Stimulated activated memory B cell treated with anti-CD40 and anti-IgM and Interleukin-4, amounts not matched to agents 10 μg/mL and 1 μg/mL and 100 μg/mL, for 72 hours (primary cell): ENCODE measurements at regions not wholly inside any gene's neighbourhood (a gene's known extent, or its start where the extent isn't known, plus 50 kb on each side); places are given as distances from the start of the nearest gene placed in this dataset.
"Not testable (repeated sequence)": the region's sequence is repeated elsewhere in the genome, so short reads cannot be mapped to it uniquely, and the experiment has no call there.

ENCODE experiments used
- ATAC-seq: fragments of 150-1000 bp; cut with Tn5 transposase; 2 replicates; pipeline ENCODE4 v1.10.0; 2021
- H3K27ac Mint-ChIP-seq: one replicate; pipeline ENCODE4 v1.8.0; 2022; ENCODE audit warnings: mild to moderate bottlenecking, mixed read lengths
- H3K27me3 Mint-ChIP-seq: one replicate; pipeline ENCODE4 v1.8.0; 2022; ENCODE audit warnings: mixed read lengths
- H3K36me3 Mint-ChIP-seq: one replicate; pipeline ENCODE4 v1.8.0; 2022; ENCODE audit warnings: mixed read lengths
- H3K4me1 Mint-ChIP-seq: one replicate; pipeline ENCODE4 v1.8.0; 2022; ENCODE audit warnings: mixed read lengths
- H3K4me3 Mint-ChIP-seq: one replicate; pipeline ENCODE4 v1.8.0; 2022; ENCODE audit warnings: mild to moderate bottlenecking, moderate library complexity, mixed read lengths
- H3K9me3 Mint-ChIP-seq: one replicate; pipeline ENCODE4 v1.8.0; 2022; ENCODE audit warnings: mixed read lengths

DNA sequence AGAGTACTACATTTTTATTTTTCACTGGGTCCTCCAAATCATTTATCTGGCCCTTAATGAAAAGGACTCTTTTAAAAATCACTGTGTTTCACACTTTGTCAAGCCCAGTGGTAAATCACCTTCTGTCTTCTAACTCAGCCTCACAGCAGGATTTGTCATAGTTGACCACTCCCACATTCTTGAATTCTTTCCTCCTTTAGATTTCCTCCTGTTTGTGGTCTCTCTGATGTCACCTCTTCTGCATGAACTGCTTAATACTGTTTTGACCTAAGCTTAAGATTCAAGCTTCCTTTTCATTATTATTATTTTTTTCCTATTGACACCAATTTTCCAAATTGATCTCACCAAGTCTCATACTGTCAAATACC lies 899.8 kb upstream of the MIR17HG start:
- ATAC-seq = no peak
- no peaks in the 10 kb centered on the region for H3K27me3 Mint-ChIP-seq
- peaks cover 6% of the 10 kb centered on the region for H3K9me3 Mint-ChIP-seq
- no peaks in the 10 kb centered on the region for H3K36me3 Mint-ChIP-seq
- H3K4me3 Mint-ChIP-seq = no peak overlapping the region
- no peaks in the 10 kb centered on the region for H3K4me1 Mint-ChIP-seq
- H3K27ac Mint-ChIP-seq = no peak overlapping the region

DNA sequence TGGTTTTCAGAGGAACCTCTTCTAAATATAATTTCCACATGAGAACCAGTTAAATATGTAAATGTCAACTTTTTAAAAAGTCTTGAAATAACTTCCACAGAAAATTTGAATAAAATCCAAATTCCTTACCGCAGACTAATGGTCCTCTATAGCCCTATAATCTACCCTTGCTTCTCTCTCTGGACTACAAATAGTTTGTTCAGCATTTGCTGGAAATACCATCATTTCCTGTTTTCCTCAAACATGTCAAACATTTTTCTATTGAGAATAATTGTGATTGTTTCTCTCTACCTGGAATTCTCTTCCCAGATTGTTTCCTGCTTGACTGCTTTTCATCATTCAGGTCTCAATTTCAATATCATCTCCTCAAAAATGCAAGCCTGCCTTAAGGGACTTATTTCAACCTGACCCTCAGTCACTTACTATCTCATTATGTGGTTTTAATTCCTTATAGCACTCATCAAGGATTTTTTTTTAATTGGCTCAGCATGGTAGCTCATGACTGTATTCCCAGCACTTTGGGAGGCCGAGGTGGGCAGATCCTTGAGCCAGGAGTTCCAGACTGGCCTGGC lies 898.9 kb upstream of the MIR17HG start:
- H3K27me3 Mint-ChIP-seq = no peaks in the 10 kb centered on the region
- no peaks in the 10 kb centered on the region for H3K36me3 Mint-ChIP-seq
- peaks cover 6% of the 10 kb centered on the region for H3K9me3 Mint-ChIP-seq
- no peaks in the 10 kb centered on the region for H3K4me1 Mint-ChIP-seq
- ATAC-seq = no peak
- no peak overlapping the region for H3K4me3 Mint-ChIP-seq
- no peak overlapping the region for H3K27ac Mint-ChIP-seq

DNA sequence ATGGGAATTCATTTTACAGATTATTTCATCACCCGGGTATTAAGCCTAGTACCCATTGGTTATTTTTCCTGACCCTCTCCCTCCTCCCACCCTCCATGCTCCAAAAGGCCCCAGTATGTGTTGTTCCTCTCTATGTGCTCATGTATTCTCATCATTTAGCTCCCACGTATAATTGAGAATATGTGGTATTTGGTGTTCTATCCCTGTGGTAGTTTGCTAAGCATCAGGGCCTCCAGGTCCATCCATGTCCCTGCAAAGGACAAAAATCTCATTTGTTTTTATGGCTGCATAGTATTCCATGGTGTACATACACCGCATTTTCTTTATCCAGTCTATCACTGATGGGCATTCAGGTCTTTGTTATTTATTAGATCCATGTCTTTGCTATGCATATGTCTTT lies 894.1 kb upstream of the MIR17HG start:
- no peak for ATAC-seq
- H3K27ac Mint-ChIP-seq = no peak overlapping the region
- H3K4me3 Mint-ChIP-seq = no peak overlapping the region
- H3K27me3 Mint-ChIP-seq = no peaks in the 10 kb centered on the region
- H3K4me1 Mint-ChIP-seq = no peaks in the 10 kb centered on the region
- H3K9me3 Mint-ChIP-seq = no peaks in the 10 kb centered on the region
- H3K36me3 Mint-ChIP-seq = no peaks in the 10 kb centered on the region

- Mint-ChIP-seq H3K36me3 (no peaks in the 10 kb centered on the region), H3K4me1 (no peaks in the 10 kb centered on the region), H3K27me3 (no peaks in the 10 kb centered on the region), H3K4me3 (no peak overlapping the region), H3K27ac (no peak overlapping the region), H3K9me3 (no peaks in the 10 kb centered on the region)
- ATAC-seq = no peak
Measured at GRCh38 chr13:90454002-90454636, 893.4 kb upstream of the MIR17HG start.

DNA sequence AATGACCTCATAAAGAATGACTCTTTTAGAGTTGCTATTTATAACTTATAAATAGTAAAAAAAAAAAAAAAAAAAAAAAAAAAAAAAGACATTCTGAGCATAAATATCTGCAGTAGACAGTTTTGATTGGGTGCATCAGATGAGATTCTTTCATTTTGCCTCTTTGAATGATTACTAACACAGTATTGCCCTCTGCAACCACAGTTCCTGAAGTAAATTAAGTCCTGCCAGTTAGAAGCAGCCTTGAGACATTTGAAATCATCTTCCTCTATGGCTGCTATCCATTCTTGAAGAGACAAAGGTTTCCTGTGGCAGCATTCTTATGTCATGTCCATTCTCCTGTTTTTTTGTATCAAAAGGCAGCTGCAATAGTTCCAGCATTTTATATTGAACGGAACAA lies 892.4 kb upstream of the MIR17HG start:
- no peak for ATAC-seq
- Mint-ChIP-seq H3K4me1 (no peaks in the 10 kb centered on the region), H3K9me3 (no peaks in the 10 kb centered on the region), H3K27me3 (no peaks in the 10 kb centered on the region), H3K4me3 (no peak overlapping the region), H3K36me3 (no peaks in the 10 kb centered on the region), H3K27ac (no peak overlapping the region)

DNA sequence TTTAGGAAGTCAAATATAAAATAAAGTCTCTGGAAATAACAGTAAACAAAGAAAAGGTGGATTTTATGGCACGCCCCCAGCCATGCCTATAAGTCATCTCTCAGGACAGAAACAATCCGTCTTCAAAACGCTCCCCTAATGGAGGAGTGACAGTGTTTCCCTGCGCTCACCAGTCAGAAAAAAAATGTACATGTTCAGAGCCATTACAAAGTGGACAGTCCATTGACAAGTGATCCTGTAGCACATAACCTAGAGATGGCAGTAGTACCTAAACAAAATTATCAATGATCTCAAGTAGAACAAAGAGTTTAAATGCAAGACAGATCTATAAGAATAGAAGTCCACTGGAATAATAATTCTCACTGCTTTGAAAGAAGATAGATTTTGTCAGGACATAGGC lies 891.7 kb upstream of the MIR17HG start:
- Mint-ChIP-seq H3K27ac (no peak overlapping the region), H3K27me3 (no peaks in the 10 kb centered on the region), H3K4me3 (no peak overlapping the region), H3K9me3 (no peaks in the 10 kb centered on the region), H3K4me1 (no peaks in the 10 kb centered on the region), H3K36me3 (no peaks in the 10 kb centered on the region)
- ATAC-seq = no peak

DNA sequence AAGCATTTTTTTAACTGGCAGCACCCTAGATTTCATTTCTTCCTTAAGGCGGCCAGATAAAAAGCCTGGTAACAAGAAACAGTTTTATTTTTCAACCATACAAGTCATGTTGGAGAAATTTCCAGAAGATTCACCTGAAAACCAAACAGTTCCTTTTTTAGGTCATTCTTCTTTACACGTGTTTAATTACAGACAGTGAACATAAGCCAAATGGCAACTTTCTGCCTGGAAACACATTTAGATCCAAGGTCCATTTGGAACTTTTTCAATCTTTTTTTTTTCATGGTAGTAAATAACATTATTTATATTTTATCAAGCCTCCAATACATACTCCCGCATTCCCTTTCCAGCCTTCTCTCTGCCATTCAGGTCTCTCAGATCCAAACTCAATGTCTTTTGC lies 886.1 kb upstream of the MIR17HG start:
- H3K36me3 Mint-ChIP-seq = no peaks in the 10 kb centered on the region
- H3K27me3 Mint-ChIP-seq = no peaks in the 10 kb centered on the region
- H3K9me3 Mint-ChIP-seq = no peaks in the 10 kb centered on the region
- no peak overlapping the region for H3K4me3 Mint-ChIP-seq
- no peak for ATAC-seq
- H3K27ac Mint-ChIP-seq = no peak overlapping the region
- H3K4me1 Mint-ChIP-seq = no peaks in the 10 kb centered on the region

- no peak overlapping the region for H3K27ac Mint-ChIP-seq
- no peaks in the 10 kb centered on the region for H3K27me3 Mint-ChIP-seq
- ATAC-seq = no peak
- no peak overlapping the region for H3K4me3 Mint-ChIP-seq
- no peaks in the 10 kb centered on the region for H3K36me3 Mint-ChIP-seq
- H3K4me1 Mint-ChIP-seq = no peaks in the 10 kb centered on the region
- H3K9me3 Mint-ChIP-seq = peaks cover 5% of the 10 kb centered on the region
Measured at GRCh38 chr13:90477216-90477615, 870.3 kb upstream of the MIR17HG start.

DNA sequence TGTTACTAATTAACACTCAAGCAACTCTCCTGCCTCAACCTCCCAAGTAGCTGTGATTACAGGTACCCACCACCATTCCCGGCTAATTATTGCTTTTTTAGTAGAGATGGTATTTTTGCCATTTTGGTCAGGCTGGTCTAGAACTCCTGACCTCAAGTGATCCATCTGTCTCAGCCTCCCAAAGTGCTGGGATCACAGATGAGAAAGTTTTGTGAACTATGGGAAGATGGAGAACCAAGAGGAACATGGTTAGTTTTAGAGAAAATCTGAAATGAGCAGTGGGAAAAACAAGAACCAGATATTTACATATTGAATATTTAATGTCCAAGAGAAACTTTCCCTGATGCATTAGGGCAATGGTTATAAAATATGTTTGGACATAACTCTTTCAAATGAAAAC lies 863.6 kb upstream of the MIR17HG start:
- no peak for ATAC-seq
- no peak overlapping the region for H3K27ac Mint-ChIP-seq
- peaks cover 6% of the 10 kb centered on the region for H3K9me3 Mint-ChIP-seq
- H3K36me3 Mint-ChIP-seq = no peaks in the 10 kb centered on the region
- no peaks in the 10 kb centered on the region for H3K4me1 Mint-ChIP-seq
- H3K4me3 Mint-ChIP-seq = no peak overlapping the region
- no peaks in the 10 kb centered on the region for H3K27me3 Mint-ChIP-seq

- Mint-ChIP-seq H3K27ac (no peak overlapping the region), H3K4me3 (no peak overlapping the region), H3K27me3 (no peaks in the 10 kb centered on the region), H3K9me3 (peaks cover 4% of the 10 kb centered on the region), H3K36me3 (no peaks in the 10 kb centered on the region), H3K4me1 (no peaks in the 10 kb centered on the region)
- no peak for ATAC-seq
Measured at GRCh38 chr13:90485436-90485835, 862.1 kb upstream of the MIR17HG start.

GRCh38 chr13:90492872-90493271 lies 854.6 kb upstream of the MIR17HG start:
- Mint-ChIP-seq H3K36me3 (no peaks in the 10 kb centered on the region), H3K4me3 (no peak overlapping the region), H3K4me1 (no peaks in the 10 kb centered on the region), H3K9me3 (peaks cover 8% of the 10 kb centered on the region), H3K27ac (no peak overlapping the region), H3K27me3 (no peaks in the 10 kb centered on the region)
- no peak for ATAC-seq

DNA sequence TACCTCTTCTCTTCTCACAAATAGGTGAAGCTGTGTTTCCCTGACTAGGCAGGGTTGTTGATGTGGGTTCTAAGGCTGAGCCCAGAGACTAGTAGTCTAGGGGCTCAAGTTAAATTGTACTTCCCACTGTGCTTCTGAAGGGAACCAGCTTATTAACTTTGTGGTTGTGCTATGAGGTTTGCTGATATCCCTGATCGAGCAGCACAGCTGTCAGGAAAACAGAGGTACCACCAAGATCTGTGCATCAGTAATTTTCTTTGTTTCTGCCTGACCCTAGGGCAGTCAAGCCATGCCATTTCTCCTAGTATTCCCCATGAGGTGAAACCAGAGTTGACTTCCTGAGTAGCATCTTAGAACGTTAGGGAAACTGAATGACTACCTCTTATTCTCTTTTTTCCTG lies 853.8 kb upstream of the MIR17HG start:
- Mint-ChIP-seq H3K27ac (no peak overlapping the region), H3K4me1 (no peaks in the 10 kb centered on the region), H3K36me3 (no peaks in the 10 kb centered on the region), H3K4me3 (no peak overlapping the region), H3K9me3 (peaks cover 8% of the 10 kb centered on the region), H3K27me3 (no peaks in the 10 kb centered on the region)
- ATAC-seq = no peak

DNA sequence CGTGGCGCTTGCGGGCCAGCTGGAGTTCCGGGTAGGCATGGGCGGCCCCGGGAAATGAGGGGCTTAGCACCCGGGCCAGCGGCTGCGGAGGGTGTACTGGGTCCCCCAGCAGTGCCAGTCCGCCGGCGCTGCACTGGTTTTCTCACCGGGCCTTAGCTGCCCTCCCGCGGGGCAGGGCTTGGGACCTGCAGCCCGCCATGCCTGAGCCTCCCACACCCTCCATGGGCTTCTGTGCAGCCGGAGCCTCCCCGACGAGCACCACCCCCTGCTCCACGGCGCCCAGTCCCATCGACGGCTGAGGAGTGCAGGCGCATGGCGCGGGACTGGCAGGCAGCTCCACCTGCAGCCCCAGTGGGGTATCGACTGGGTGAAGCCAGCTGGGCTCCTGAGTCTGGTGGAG lies 852.6 kb upstream of the MIR17HG start:
- not testable (repeated sequence) for H3K36me3 Mint-ChIP-seq, H3K9me3 Mint-ChIP-seq, H3K4me1 Mint-ChIP-seq, ATAC-seq, H3K4me3 Mint-ChIP-seq, H3K27me3 Mint-ChIP-seq, H3K27ac Mint-ChIP-seq

- Mint-ChIP-seq H3K4me1 (no peaks in the 10 kb centered on the region), H3K27ac (no peak overlapping the region), H3K27me3 (no peaks in the 10 kb centered on the region), H3K36me3 (no peaks in the 10 kb centered on the region), H3K9me3 (no peaks in the 10 kb centered on the region), H3K4me3 (no peak overlapping the region)
- no peak for ATAC-seq
Measured at GRCh38 chr13:90498096-90498495, 849.4 kb upstream of the MIR17HG start.

GRCh38 chr13:90498816-90499215 lies 848.7 kb upstream of the MIR17HG start:
- no peak for ATAC-seq
- Mint-ChIP-seq H3K27ac (no peak overlapping the region), H3K9me3 (no peaks in the 10 kb centered on the region), H3K36me3 (no peaks in the 10 kb centered on the region), H3K4me1 (no peaks in the 10 kb centered on the region), H3K27me3 (no peaks in the 10 kb centered on the region), H3K4me3 (no peak overlapping the region)

DNA sequence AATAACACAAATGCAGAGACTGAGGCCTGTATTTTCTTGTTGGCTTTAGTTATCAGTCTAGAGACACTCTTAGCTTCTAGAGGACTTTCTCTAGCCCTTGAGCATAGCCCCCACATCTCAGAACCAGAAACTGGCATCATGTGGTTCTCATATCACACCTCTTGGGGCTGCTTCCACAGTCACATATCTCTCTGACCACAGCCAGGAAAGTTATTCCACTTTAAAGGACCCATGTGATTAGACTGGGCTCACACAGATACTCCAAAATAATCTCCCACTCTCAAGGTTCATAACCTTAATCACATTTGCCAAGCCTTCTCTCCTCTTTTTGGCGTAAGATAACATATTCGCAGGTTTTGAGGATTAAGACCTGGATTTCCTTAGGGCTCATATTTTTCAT lies 846.9 kb upstream of the MIR17HG start:
- H3K9me3 Mint-ChIP-seq = no peaks in the 10 kb centered on the region
- H3K27ac Mint-ChIP-seq = no peak overlapping the region
- no peaks in the 10 kb centered on the region for H3K4me1 Mint-ChIP-seq
- no peaks in the 10 kb centered on the region for H3K27me3 Mint-ChIP-seq
- H3K36me3 Mint-ChIP-seq = no peaks in the 10 kb centered on the region
- ATAC-seq = no peak
- H3K4me3 Mint-ChIP-seq = no peak overlapping the region

DNA sequence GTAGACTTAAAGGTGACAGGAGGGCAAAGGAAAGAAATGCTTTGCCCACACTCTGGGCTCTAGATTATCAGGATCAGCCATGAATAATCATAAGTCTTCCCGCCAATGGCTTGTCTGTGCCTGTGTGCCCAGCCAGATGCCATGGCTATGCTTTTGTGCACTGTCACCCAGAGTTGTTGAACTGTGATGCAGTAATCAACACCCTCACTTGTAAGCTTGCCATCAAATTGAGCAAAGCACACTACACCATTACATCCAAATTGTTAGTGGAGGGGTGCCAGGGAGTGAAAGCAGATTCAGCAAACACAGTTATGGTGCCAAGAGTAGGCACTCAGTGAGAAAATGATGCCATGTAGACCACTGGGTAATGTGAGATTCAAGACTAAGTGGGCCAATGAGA lies 845.3 kb upstream of the MIR17HG start:
- H3K27me3 Mint-ChIP-seq = no peaks in the 10 kb centered on the region
- no peaks in the 10 kb centered on the region for H3K36me3 Mint-ChIP-seq
- H3K4me3 Mint-ChIP-seq = no peak overlapping the region
- no peak overlapping the region for H3K27ac Mint-ChIP-seq
- no peak for ATAC-seq
- H3K9me3 Mint-ChIP-seq = peaks cover 9% of the 10 kb centered on the region
- no peaks in the 10 kb centered on the region for H3K4me1 Mint-ChIP-seq
